RPMI8226 (cell line): ENCODE measurements at regions not wholly inside any gene's neighbourhood (a gene's known extent, or its start where the extent isn't known, plus 50 kb on each side); places are given as distances from the start of the nearest gene placed in this dataset.

Experiments
- DNase-seq: peaks from one replicate; pipeline ENCODE4 v3.0.0-alpha.2; 2015

DNA sequence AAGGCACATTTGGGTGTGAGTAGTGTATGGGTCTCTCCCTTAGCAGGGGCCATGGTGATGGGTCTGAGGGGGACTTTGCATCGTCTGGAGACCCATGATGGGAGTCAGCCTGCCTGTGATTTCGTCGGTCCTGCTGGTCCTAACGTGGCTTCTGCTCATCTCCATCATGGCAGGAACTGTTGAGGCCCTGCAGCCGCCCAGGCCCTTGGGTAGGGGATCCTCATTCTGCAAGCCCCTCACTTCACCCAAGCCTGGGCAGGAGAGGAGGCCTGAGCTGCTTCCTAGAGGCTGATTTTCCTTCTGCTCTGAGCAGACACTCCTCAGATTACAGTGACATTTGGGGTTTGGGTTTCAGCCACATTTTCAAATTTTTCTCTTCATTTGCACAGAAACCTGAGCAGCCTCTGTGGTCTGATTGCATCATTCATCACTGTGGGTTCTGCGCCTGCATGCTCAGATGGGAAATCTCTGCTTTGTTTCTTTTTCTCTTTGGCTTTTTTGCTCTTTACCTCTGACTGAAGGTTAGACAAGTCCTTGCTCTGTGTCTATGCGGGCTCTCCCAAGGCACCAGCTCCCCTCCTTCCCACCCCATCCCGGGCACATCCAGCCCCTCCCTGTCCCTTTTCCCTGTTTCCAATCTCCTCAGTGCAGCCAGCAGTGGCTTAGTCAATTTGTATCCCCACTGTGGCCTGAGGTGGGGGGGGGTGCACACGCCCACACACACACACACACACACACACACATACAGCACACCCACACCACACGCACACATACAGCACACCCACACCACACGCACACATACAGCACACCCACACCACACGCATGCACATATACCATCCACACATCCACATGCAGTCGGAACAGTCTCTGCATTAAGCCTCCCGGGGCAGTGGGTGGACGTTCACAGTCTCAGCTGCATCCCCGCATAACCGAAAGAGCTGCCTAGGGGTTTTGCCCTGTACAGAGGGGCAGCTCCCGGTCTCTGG is 305.4 kb upstream of the HS6ST1 start:
- no peak for DNase-seq

DNA sequence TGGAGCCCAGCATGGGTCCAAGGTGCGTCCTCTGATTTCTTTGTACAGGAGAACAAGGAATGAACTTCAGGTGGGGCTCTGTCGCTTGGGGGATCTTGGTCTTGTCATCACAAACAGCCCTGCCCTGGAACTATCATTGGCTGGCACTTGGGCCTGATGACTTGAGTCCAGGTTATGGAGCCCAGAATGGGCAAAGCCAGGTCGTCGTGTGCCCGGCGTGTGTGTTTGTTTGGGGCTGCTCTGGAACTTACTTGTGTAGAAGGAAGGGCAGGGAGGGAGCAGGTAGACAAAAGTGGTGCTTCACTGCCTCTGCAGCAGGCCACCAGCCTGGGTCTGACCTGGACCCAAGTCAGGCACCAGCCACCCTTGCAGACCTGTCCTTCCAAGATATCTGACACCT is 306.3 kb upstream of the HS6ST1 start:
- DNase-seq, result no peak

DNA sequence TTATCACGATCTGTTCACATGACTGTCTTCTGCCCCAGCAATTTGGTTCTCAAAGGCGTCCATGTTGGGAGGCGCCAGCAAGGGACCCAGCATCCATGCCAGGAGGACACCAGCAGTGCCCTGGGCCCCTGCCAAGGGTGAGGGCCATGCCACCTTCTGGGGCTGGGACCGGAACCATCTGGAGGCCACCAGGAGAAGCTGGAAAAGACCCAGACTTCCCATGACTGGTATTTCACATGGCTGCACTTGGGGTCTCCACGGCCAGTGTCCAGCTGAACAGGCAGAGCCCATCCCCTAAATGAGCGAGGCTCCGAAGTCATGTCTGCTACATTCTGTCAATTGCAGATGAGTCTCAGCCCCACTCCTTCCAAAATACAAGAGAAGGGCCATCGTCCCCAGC is 306.8 kb upstream of the HS6ST1 start:
- no peak for DNase-seq

DNA sequence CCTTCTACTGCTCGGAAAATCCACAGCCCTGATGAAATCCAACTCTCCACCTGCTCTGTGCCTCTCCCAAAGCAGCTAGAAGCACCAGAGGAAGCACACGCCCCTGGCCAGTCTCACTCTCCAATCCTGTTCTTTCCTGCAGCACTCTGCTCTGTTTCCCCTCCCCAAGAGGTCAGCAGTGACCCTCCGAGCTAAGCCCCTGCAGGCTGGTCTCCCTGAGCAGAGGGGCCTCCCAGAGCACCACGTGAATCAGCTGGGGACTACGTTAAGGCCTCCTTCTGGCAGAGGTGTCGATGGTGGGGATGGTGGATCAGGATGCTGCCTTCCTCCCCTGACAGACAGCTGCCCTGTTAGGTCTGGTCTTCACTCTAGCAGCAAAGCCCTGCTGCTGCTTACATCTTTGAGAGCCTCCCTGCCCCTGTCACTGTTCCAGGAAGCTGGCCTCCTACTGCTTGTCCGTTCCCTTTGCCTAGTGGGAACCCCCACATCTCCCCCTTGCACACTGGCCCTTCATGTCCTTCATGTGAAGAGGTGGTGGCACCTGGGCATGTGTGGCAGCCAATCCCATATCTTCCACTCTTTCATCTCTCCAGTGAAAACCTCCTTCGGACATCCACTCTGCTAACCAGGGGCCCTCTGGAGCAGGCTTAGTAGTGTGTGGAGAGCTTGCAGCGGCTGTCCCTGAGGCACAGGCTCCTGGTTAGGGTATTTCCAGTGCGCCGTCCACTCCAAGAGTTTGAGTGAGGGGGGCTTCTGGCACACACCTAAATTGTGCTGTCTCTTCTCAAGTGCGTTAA is 307.5 kb upstream of the HS6ST1 start:
- no peak for DNase-seq

DNA sequence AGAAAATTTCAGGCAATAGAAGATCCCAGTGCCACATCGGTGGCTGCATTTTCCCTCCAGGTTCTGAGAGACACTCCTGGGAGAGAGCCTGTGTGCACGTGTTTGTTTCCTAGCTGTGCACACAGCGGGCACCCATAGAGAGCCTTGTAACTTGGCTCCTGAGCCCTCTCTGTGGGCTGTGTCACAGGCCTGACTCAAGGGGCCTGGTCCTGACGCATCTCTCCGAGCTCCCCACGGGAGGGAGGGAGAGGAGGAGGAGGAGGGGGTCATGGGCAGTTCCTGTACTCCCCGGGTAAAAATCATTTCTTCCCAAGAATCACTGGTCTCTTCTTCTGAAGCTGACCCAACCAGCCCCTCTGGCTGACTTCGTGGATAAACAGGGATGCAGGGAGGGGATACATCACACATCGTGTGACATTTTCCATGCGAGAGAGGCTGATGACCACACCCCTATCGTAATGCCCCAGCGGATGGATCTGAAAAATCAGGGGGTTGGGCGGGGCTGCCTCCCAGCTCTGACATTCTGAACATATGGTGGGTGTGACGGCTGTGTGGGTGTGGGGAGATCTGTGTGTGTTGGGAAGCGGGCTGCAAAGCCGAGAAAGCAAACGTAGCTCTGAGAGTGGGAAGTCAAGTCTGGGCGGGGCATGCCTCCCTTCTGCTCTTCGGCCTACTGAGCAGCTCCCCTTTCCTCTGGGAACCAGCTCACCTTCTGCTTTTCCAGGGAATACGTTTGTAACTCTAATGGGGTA is 308.3 kb upstream of the HS6ST1 start:
- no peak for DNase-seq

DNA sequence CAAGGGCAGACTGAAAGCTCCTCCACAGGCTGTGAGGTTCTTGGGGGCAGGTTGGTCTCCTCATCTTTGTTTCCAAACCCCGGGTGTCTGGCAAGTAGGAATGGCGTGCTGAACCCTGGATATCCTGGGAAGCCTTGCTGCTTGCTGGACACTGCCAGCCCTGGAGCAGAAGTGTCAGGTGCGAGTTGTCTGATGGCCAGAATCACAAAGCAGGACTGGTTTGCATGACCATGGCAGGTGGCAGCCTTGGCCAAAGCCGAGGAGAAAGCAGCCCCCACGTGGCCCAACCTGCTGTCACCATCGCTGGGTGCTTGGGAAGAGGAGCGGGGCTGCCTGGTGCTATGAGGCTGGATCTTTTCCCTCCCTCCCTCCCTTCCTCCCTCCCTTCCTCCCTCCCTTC is 309.5 kb upstream of the HS6ST1 start:
- DNase-seq, result no peak

DNA sequence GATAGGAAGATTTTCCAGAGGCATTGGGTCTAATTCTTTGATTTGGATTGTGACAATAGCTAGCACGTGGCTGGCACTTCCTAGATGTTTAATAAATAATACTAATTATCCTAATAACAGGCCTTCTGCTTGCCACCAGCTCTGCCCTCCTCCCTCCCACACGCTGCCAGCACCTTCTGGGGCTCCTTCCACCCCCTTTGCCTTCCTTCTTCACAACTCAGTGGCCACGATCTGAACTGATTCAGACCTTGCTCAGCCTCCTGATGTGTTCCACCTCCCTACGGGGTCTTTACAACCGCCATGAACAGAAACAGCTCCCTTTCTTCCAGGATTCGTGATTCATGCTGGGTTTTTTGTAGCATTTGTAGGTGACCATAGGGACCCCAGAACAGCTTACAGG is 310.3 kb upstream of the HS6ST1 start:
- no peak for DNase-seq

DNA sequence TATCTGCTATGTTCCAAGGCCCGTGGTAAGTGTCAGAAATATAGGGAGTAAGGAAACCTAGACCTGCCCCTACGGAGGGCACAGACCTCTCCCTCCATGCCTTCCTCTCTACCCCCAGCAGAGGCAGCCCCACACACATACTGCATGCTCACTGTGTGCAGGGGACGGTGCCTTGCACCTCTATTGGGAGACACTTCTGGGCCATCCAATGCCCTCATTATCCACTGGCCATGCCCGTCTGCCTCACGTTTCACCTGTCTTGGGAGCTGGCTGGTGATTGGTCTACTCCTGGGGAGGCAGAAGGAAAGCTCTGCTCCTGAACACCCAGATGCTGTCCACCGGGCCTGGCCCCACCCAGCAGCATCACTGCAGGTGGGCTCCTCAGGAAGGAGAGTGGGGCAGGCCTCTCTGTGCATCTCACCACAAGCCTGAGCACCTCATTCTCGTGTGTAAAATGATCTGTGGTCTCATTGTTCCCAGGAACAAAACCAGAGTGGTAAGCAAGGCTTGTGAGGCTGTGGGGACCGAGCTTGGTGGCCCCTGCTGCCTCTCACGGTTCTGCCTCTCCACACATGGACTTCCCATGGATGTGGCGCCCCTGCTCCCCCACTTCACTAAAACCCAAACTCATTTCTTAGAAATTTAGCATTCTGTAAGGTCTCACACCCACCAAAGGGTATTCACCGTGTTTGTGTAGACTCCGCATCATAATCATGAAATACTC is 312.5 kb upstream of the HS6ST1 start:
- no peak for DNase-seq

DNA sequence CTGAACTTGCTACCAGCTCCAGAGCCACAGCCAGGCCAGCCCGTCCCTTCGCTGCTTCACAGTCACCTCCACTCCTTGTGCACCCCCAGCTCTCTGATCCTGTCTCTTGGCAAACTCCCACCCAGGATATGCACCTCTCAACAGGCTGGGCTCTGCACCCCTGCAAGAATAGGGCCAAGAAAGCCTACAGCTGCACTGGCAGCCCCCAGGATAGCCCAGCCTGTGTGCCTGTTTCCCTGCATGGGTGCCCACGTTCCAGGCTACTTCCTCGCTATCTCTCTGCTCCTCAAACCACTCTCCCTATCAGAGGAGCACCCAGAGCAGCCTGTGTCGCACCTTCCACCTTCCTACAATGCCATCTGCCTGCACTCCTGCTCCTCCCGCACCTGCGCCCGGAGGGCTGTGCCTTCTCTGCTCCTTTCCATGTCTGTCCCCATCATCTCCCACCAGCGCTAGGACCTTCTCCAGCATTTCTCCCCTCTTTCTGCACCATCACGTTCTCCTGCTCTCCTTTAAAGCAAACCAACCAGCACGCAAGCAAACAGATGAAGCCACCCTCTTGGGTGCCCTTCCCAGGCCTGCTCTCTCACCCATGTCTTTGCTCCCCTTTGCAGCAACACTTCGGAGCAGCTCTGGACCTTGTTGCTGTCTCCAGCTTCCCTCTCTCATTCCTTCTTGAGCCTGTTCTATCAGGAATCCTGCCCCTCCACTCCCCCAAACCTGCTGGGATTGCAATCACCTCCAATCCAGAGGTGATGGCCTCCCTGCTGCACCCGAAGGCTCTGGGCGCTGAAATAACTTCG is 313.2 kb upstream of the HS6ST1 start:
- DNase-seq, result no peak

DNA sequence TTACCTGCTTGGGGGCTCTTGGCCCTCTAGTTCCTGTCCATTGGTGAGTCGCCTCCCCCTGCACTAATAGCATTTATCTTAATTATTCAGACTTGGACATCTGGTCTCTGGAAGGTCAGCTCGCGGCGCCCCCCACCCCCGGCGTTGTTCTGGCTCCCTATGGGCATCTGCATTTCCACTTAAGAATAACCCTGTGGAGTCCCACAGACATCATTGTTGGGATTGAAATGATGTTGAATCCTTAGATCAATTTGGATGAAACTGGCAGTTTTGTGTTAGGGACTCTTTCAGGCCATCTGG is 313.8 kb upstream of the HS6ST1 start:
- no peak for DNase-seq

DNA sequence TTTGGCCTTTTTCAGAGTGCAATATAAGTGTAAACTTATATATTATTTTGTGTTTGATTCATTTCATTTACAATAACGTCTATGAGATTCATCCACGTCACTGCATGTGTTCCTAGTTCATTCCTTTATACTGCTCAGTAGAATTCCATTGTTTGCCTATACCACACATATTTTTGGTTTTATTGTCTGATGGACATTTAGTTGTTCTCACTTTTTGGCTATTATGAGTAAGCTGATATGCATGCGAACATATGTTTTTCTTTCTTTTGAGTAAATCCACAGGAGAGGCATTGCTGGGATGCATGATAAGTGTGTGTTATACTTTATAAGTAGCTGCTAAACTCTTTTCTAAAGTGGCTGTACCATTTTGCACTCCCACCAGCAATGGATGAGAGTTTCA is 314.8 kb upstream of the HS6ST1 start:
- no peak for DNase-seq

DNA sequence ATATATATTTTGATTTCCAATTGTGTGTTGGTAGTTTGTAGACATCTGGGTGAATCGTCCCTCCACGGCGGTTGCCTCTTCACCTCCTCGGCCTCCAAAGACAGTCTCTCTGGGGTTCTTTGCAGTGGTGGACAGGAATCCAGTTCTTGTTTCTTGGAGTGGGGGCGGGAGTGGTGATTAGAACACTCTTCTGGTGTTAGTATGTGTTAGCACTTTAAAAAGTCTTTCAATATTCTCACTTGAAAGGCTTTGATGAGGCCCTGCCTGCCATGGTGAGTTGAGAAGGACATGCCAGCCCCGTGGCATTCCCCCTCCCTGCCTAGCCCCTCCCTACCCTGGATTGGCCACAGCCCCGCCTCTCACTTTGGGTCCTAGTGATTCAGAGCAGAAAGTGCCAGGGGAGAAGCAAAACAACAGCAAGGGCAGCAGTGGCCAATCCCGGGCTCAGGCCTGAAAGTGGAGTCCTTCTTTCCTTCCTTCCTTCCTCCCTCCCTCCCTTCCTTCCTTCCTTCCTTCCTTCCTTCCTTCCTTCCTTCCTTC is 316.8 kb upstream of the HS6ST1 start:
- no peak for DNase-seq

DNA sequence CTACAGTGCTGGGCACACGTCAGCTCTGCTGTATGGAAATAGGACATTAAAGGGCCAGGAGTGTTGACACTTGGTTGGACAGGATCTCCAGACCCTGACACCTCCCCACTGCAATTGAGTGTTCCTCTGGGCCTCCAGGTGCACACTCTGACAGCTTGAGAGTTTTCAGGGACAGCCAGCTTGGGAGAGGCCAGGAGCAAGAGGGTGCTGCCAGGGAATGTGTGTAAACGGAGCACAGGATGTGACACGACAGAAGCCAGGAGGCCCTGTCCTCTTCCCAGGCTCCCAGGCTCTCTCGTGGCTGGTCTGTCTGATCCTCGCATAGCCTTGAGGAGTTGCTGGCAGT is 318.1 kb upstream of the HS6ST1 start:
- no peak for DNase-seq

DNA sequence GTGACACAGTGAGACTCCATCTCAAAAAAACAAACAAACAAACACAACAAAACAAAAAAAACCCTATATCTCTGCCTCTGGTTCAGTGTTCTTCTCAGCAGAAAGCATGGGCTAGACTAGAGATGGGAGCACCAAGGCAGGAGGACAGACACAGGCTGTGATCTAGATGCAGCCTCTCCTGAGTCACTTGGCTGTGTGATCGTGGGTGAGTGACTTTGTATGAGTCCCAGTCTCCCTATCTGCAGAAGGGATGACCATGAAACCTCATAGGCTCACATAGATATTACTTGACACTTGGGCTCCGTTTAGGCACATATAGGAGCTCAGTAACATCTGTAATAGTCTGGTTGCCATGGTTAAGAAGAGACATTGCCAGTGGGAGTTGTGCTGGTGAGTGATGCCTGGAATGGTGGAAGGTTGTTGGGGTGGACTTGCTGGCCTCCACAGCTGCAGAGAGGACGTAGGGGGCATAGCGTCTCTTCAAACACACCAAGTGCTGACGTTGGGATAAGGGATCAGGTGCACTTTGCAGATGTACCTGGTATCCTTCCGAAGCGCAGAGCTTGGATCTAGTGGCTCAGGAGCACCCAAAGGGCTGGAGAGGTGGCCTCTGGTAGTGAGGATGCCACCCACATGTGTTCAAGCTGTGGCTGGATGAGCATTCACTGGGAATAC is 318.9 kb upstream of the HS6ST1 start:
- DNase-seq, result no peak

DNA sequence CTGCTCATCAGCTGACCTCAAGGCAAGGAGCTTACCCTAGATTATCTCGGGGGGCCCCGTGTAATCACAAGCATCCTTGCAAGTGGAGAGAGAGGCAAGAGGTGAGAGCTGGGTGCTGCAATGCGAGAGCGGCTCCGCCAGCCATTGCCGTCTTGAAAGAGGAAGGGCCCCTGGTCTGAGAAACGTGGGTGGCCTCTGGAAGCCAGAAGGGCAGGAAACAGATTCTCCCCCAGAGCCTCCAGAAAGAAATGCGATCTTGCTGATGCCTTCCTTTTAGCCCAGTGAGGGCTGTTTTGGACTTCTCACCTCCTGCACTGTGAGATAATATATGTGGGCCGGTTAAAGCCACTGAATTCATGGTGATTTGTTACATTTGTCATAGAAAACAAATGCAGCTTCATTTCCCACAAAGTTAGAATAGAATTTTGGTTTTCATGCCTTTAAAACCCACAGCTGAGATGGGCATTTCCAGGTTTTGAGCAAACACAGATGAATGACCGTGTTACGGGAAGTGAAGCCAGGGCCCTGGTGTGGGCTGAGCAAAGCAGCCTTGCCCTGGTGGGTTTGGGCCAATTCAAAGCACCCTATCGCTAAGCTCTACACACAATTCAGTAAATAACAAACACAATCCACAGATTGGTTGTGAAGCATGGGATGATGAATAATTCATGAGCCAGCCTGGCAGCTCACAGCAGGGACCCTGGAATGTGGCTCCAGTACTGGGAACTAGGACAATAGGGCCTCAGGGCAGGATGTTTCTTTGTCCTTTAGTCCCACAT is 319.9 kb upstream of the HS6ST1 start:
- no peak for DNase-seq

DNA sequence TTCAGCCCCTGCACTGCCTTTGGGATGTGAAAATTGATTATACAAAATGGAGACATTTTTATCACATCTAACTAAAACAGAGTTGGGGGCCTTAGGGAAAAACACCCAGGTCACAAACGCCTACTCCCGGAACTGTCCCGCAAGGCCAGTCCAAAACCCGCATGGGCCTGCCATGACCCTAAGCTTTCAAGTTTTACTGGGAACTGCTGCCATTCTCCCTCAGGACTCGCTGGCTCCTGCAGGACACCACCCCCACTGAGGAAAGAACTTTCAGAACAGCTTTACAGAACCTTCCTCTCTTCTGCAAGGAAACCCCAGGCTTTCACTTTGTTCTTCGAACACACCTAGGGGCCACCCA is 320.4 kb upstream of the HS6ST1 start:
- DNase-seq, result no peak

DNA sequence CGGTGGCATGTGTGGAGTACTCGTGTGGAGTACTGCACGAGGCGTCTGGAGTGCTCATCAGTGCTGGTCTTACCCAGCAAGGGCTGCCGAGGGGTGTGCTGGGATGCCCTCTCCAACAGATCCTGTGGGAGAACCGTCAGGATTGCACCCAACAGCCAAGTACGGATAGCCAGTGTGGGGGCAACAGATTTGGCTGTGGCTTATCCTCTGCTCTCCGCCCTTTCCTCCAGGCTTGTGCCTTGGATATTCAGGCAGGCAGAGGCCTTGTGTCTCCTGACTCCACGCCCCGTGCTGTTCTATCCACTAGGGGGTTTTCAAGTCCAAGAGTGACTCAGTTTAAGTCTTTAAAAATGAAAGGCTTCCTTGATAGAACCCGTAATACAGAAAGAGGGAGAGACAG is 321.0 kb upstream of the HS6ST1 start:
- no peak for DNase-seq

DNA sequence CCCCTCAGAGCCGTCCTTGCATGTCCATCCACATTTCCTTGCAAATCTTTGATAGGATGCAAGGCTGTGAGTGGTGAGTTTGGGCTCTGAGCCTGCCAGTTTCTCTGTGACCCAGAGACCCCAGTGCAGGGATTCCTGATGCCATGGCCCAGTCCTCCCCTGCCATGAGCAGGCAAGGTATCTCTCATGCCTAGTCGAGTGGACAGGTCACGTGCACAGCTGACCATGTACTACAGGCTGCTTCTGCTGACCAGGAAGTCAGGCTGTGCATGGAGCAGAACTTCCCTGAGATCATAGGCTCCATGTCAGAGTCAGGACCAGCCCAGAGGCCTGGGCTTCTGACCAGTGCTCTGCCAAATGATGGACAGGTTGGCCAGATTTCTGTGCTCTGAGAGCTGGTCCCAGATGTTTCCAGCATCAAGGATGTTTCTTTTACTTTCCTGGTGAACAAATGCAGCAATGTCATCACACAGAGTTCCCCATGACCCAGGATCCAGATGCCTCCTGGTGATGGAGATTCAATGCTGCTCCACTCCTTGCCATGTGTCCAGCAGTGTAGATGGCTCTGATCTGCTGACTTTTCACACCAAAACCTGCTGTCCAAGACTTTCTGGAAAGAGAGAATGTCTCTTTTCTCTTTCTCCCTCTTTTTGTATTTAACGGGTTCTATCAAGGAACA is 321.6 kb upstream of the HS6ST1 start:
- no peak for DNase-seq

DNA sequence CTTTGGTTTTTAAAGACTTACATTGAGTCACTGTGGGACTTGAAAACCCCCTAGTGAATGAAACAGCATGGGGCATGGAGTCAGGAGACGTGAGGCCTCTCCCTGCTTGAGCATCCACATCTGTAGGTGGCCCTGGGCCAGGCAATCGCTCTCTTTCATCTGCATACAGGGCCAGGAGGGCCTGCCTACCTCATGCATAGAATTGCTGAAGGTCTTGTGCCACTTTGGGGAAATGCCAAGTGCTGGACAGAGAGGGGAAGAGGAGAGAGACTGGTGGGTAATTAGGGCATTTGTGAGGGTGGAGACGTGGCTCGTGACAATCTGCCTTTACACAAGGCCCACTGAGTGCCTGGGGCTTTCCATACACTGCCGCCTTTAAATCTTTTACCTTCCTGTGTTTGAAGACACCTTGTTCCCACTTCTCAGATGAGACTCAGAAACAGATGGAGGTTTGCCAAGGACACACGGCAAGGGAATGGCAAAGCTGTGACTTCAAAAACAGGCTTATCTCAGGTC is 322.2 kb upstream of the HS6ST1 start:
- DNase-seq, result no peak
